HG02885 (cell line): ENCODE measurements at regions not wholly inside any gene's neighbourhood (a gene's known extent, or its start where the extent isn't known, plus 50 kb on each side); places are given as distances from the start of the nearest gene placed in this dataset.

Source experiments
- ATAC-seq: cut with Tn5 transposase; IDR thresholded peaks from one replicate; pipeline ENCODE4 v1.9.1; 2021; ENCODE audit warnings: mild to moderate bottlenecking; ENCODE audit not compliant: unreplicated experiment, poor library complexity

DNA sequence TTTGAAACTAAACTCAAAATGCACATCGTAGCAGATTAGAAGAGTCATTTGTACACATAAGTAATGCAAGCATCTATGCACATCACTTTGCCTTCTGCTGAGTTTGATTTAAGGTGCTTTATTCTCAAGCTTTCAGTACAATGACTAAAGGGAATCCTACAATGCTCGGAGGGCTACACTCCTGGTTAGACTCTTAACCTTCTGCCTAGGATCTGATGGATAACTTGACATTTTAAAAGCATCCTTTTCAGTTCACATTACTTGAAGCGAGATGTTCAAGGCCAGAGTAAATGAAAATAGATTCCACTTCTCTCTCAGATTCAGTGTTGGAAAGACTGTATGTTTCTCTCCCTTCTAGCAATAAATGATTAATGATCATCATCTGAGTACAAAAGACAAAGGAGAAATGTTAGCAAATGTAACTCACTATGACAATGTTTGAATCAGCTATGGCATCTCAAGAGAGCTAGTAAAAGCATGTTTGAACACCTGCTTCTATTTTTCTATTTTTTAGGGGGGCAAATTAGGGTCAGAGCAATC, 259.2 kb upstream of the ANO3 start:
- ATAC-seq = no peak

DNA sequence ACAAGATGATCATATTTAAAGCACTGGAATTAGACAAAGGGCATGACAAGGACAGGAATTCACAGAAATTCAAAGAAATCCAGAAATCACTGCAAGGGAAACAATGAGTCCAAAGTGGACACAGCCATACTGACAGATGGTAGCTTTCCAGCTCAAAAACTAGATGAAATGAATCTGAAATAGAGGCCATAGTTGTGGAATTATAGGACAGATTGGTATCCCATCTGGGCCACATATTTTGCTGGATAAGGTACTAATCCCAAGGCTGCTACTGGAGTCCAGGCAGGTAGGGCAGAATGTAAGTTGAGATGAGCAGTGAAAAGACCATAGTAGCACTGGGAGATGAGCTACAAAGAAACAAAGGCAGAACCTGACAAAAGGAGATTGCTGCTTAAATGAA, 258.3 kb upstream of the ANO3 start:
- no peak for ATAC-seq

GRCh38 chr11:26076233-26076990, 255.5 kb upstream of the ANO3 start:
- no peak for ATAC-seq

DNA sequence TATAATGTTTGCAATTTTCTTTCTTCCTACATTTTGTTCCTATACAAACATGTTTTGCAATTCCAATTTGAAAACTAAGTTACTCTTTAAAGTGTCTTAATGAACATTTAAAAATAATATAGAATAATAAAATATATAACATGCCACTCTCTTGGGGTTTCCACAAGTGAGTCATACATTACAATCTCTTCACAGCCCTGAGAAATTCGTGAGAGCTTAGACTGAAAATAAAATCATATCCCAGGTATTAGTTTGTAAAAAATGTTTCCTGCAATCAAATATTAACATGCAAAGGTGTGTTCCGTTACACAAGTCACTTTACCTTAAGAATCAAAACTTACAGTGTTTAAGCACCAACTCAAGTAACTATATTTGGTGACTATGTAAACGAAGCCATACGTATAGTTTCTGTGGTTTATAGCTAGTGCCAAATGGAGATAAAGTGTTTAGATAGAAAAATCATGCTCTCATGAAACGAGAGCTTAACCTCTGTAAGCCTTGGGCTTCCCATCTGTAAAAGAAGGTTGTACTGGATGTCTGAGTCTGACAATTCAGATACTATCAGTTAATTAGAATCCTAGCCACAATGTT, 253.6 kb upstream of the ANO3 start:
- peak; percentile 75 for ATAC-seq

GRCh38 chr11:26084313-26084712, 247.6 kb upstream of the ANO3 start:
- no peak for ATAC-seq

GRCh38 chr11:26086028-26086427, 245.9 kb upstream of the ANO3 start:
- no peak for ATAC-seq

- ATAC-seq = peak; percentile 94
Measured at GRCh38 chr11:26087120-26087935, 244.6 kb upstream of the ANO3 start.

- ATAC-seq = no peak
Measured at GRCh38 chr11:26088391-26088790, 243.5 kb upstream of the ANO3 start.

DNA sequence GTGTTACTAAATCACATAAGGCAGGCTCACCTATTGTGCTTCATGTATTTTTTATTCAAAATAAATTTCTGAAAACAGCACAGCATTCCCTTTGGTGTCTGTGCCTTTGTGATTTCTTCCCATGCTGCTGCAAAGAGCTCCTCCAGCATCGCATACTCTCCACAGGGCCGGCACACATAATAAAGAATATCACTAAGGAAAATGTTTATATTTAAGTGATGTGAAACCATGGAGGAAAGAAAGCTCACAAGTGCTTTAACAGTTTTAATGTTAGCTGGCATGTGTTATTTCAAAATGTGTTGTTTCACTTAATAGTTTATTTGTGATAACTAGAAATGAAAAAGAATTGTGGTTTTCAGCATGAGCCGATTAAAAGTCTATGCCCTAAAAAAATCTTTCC, 241.3 kb upstream of the ANO3 start:
- ATAC-seq = no peak

DNA sequence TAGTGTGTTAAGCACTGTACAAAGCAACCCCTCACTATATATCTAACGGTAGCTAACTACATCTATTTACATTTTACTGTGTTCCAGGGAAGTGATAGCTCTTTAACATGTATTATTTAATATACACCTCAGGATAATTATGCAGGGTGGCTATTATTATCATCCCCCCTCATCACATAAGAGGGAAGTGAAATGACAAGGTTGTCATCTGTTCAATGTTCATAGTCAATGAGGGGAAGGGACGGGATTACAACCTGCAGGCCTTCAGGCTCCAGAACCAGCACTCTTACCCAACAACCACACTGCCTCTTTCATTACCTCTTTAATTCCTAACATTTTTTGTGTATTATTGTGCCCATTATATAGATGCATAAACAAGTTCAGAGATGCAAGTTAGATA, 238.7 kb upstream of the ANO3 start:
- ATAC-seq = no peak

DNA sequence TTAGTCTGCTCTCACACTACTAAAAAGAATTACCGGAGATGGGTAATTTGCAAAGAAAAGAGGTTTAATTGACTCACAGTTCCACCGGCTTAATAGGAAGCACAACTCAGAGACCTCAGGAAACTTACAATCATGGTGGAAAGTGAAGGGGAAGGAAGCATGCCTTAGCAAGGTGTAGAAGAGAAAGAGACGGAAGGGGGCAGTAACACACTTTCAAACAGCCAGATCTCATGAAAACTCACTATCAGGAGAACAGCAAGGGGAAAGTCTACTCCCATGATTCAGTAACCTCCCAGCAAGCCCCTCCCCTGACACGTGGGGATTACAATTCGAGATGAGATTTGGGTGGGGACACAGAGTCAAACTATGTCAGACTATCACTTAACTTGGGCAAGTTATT, 236.6 kb upstream of the ANO3 start:
- ATAC-seq = no peak

DNA sequence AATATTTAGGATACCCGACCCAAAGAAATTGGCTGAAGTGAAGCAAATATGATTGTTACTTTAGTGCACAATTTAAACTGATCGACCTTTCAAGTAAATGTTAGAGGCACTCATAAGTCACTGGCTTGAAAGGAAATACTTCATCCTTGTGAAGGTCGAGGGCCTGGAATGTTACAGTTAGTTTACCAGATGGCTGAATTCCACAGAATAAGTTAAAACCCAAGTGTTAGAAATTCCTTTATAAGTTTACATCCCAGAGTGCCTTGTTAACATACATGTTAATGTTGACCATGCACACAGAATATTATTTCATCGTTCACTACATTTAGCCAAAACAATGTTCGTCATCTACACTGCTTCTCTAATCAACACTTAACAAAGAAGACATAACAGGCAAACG, 235.5 kb upstream of the ANO3 start:
- no peak for ATAC-seq

DNA sequence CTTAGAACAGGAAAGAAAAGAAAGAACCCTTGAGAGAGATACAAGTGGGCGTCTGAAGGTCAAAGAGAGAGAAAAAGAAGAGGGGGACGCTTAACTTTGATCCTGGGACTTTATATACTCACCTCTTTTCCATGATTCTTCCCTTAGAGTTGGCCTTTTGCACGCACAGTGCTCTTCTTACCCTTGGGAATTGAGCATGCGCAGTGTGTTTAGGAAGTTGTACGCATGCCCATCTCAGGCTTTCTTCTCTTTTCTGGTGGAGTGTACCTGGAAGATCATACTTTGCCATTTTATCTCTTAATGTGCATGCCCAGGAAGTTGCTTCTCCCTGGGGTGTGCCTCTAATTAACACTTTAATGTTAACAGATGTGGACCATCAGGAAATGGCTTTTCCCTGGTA, 229.6 kb upstream of the ANO3 start:
- no peak for ATAC-seq

- peak; percentile 54 for ATAC-seq
Measured at GRCh38 chr11:26105762-26106423, 226.0 kb upstream of the ANO3 start.

GRCh38 chr11:26106726-26107125, 225.2 kb upstream of the ANO3 start:
- ATAC-seq = no peak

- ATAC-seq = no peak
Measured at GRCh38 chr11:26109658-26110368, 222.1 kb upstream of the ANO3 start.

DNA sequence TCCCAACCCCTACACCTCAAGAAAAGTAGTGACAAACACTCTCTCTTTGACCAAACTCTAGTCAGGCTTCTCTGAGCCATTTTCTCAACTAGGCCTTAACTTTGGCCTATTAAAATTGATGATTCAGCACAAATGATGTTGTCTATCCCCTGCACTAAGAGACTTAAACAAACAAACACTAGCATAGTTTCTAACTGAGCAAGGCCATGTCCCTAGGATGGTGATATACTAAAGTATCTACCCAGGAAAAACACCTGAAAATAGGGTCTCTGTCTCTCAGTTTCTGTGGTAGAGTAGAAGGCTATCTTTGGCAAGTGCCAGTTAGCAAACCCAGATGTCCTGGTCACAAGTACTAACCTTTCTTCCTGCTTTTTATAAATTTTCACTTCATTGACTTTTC, 219.7 kb upstream of the ANO3 start:
- ATAC-seq = no peak

DNA sequence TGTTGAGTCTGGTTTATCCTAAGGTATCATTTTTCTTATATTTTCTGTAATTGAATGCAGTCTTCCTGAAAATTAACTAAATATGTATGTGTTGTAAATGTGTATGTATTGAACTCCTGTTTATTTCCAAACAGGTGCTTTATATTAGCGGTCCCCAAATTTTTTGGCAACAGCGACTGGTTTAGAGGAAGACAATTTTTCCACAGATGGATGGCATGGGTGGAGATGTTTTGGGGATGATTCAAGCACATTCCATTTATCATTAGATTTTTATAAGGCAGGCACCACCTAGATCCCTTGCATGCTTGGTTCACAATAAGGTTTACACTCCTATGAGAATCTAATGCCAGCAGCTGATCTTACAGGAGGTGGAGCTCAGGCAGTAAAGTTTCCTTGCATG, 210.5 kb upstream of the ANO3 start:
- no peak for ATAC-seq

GRCh38 chr11:26126741-26127140, 205.2 kb upstream of the ANO3 start:
- ATAC-seq = no peak

DNA sequence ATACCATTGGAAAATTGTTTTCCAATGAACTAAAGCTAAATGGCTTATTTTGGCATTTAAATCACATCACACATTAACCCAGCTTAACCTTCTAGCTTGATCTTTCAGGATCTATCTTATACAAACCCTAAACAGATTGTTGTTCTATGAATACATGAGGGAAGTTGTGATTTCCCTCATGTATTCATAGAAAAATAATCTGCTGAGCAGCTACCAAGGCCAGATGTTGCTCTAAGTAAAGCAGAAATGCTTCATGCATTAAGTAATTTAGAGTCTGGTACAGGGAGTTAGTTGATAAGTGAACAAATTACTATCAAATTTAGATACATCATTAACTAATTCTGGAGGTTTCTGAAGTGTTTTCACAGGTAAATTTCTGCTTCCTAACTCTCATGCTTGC, 204.6 kb upstream of the ANO3 start:
- ATAC-seq = no peak
